HG02642 (cell line): ENCODE measurements at regions not wholly inside any gene's neighbourhood (a gene's known extent, or its start where the extent isn't known, plus 50 kb on each side); places are given as distances from the start of the nearest gene placed in this dataset.
"Not testable (repeated sequence)": the region's sequence is repeated elsewhere in the genome, so short reads cannot be mapped to it uniquely, and the experiment has no call there.

Source experiments
- ATAC-seq: cut with Tn5 transposase; IDR thresholded peaks from one replicate; pipeline ENCODE4 v1.9.1; 2021; ENCODE audit warnings: mild to moderate bottlenecking; ENCODE audit not compliant: unreplicated experiment, poor library complexity

DNA sequence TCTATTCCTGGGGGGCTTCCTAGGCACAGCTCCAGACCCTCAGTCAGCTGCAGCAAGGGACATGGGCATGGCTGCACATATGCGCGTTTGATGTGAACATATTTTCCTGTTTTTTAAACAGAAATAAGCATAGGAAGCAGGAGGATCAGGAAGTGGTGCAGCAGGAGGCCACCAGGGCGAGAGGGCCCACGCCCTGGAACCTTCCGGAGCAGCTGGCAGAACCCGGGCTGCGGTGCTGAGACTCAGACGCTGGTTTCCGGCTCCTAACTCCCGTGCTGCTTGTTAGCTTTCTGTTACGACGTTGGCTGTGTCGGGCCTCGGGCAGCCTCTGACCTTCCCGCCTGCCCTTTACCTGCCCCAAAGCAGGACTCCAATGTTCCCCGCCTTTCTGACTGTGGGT, 5399.5 kb upstream of the TPTE start:
- ATAC-seq, result not testable (repeated sequence)

DNA sequence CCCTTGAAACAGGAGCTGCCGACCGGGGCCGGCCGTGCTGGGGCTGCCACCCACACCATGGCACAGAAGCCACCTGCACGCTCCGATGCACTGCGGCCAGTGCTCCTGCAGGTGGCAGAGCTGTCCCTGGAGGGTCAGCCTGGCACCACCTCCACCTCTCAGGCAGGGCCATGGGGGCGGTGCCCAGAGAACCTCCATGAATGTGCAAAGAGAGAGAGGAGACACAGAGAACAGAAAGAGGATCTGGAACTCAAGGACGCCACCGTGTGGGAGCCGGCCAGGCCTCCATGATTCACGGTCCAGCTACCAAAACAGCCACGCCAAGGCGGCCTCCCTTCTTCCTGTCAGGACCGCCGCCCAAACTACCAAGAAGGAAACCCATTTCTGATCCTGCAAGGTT, 5397.7 kb upstream of the TPTE start:
- peak; percentile 42 for ATAC-seq

DNA sequence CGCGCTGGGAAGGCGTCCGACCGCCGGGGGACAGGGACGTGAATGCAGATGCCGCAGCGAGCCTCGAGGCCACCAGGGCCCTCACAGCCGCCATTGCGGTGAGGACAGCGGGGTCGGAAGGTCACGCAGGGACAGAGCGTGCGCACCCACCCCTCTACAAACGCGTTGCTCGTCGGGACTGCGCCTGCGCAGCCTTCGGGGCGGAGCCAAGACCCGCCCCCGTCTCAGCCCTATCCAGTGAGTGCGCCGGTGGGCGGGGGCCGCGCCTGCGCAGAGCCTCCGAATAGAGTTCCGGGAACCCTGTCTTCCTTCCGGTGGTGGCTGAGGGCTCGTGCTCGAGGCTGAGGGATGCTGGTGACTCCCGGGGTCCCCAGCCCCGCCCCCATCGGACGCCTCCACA, 5393.1 kb upstream of the TPTE start:
- ATAC-seq, result peak; percentile 83

DNA sequence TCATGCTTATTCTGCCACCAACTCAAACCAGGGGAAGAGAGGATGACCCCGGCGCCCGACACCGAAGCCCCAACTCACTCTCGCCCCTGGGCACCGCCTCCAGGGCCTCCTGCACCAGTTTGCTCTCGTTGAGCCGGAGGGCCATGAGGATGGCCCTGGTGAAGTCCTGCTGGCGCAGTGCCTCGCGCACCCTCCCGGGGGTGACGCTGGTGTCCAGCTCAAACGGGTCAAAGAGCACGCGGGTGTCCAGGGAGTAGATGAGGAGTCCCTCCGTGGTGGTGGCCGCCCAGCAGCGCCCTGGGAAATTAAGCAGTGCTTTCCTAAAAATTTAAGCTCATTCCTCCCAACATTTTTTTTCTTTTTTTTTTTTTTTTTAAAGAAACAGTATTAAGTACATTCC, 5387.6 kb upstream of the TPTE start:
- ATAC-seq, result not testable (repeated sequence)

DNA sequence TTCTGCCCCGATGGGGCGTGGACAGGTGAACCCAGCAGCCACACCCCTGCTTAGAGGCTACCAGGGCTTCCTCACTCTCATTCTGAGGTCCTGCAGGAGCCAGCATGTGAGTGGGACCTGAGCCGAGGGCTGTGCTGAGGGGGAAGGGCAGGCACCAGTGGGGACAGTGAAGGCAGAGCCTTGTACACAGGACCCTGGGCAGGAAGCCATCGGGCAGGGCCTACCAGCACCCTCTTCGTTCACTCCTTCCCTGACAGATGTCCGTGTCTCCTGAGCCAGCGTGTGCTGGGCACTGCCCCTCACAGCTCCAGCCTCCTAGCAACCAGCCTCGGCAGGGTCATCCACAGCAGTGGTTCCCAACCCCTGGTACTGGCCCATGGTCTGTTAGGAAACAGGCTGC, 5385.0 kb upstream of the TPTE start:
- ATAC-seq, result not testable (repeated sequence)

DNA sequence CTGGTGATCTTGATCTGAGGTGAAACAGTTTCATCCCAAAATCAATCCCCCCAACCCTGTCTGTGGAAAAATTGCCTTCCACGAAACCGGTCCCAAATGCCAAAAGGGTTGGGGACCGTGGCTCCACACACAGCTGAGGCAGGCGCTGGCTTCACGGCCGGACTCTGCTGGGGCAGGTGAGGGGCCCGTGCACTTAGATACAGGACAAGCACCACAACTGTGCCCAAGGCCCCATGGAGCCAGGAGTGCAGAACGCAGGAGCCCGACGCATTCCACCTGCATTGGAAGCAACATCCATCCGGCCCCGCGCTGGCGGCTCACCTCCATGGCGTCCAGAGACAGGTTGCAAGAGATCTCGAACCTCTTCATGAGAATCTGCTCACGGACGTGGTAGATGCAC, 5384.4 kb upstream of the TPTE start:
- ATAC-seq, result not testable (repeated sequence)

DNA sequence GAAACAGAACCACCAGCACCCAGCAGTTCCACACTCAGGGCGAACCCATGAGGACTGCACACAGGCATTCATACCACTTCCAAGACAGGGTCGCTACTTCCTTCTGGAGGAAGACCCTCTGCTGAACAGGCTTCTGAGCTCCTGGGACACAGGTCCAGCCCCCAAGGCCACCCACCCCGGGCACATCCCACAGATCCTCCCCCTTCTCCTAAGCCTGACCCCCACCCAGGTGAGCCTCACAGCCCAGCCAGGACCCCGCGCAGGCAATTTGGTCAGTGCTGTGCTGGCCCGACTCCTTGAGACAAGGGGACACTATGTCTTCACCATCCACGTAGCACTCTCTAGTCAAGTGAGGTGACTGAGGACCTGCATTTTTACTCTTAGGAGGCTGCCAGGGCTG, 5382.7 kb upstream of the TPTE start:
- not testable (repeated sequence) for ATAC-seq

DNA sequence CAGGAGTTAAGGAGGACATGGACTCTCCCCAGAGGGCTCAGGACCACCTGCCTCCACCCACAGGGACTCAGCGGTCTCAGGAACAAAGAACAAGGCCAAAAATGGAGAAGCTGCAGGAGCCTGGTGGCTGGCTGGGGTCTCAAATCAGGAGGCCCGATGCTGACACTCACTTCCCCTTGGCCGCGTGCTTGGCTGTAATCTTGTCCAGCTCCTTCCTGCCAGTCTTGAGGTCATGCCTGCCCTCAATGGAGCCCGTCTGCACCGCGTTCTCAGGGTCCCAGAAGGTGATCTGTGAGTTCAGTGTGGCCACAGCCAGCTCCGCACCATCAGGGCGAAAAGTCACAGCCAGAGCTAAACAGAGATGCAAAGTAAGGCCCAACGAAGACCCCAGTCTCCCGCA, 5381.9 kb upstream of the TPTE start:
- ATAC-seq, result not testable (repeated sequence)

DNA sequence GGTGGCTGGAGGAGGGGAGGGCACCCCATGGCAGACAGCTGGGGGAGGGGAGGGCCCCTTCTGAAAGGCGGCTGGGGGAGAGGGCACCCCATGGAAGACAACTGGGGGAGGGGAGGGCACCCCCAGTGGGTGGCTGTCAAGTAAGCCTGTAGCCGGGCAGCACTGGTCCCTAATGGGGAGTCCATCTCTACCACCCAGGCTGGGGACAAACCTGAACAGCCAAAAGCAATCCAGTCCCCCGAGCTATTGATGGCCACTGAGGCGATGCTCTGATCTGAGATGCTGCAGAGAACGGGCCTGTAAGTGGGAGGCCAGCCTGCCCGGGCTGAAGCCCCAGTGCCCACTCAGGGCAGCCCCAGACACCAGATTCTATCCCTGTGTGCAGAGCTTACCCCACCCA, 5378.4 kb upstream of the TPTE start:
- ATAC-seq, result not testable (repeated sequence)

DNA sequence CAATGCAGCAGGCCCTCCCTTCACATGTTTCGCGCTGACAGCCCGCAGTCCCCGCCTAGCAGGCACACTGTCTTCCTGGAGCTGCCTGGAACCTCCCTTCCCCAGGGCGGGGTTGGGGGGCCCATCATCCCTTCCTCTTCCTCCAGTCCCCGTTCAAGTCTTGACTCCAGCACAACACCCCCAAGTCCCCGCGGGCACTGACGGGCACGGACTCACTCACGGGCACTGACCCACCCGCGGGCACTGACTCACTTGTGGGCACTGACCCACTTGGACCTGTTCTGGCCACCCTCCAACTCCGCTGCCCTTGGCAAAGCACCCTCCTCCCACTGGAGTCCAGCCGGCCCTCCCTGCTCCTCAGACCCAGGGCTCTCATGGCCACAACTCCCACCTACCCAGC, 5376.7 kb upstream of the TPTE start:
- ATAC-seq, result not testable (repeated sequence)

DNA sequence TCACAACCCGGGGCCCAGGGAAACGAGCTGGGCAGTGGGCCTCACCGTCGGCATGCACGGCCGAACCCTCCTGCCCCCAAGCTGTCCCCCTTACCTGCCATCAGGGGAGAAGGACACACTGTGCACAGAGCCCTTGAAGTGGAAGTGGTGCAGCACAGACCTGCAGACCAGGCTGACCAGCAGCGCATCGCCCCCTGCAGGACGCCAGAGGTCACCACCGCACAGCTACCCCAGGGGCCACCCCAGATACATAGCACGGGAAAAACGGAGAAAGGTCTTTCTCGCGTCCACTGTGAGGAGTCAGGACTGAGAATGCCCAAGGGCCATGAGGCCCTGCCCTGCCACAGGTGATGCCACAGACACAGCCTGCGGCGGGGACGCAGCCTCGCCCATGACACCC, 5373.7 kb upstream of the TPTE start:
- ATAC-seq, result not testable (repeated sequence)

DNA sequence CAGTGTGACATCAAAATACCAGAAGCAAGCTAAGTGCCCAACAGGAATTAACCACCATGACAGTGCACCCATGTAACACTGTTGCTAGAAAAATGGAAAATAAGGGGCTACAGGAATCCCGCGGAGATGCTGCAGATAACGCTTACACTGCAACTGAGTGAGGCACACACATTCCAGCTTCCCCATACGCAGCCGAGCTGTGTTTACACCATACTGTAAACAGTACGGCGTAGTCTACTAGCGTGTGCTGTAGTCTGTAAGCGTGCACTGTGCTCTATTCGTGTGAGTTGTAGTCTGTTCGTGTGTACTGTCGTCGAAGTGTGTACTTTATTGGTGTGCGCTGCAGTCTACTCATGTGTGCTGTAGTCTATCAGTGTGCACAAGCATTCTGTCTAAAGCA, 5372.2 kb upstream of the TPTE start:
- not testable (repeated sequence) for ATAC-seq

DNA sequence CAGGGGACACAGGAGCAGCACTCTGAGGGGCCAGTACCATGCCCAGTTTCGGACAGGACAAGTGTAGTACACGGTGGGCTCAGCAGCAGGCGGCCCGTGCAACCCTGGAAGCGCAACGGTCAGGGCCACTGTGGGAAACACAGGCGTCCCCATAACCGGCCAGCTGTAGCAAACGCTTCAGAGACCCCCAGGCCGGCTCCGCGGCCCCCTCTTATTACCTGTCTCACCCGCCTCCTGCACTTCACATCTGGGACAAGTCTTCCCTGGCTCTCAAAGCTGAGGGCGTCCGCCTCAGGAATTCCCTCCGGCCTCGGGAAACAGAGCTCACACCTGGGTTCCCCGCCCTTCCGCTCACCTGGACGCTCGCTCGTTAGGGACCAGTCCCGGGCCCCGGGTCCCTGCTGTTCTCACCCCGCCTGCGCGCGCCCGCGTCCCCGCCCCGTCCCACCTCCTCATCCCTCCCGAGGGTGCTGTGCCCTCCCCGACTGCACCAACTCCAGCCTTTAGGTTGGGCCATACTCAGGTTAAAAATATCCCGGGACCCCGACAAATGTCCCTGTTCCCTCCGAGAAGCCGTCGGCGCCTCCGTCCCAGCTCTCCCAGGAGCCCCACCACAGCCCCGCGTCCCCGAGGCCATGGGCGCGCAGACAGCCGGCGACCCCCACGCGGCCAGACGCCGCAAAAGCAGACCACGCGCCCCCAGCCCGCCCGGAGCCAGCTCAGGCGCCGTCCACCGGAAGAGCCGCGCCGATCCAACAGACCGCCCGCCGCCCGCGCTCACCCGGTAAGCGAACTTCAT, 5367.3 kb upstream of the TPTE start:
- ATAC-seq, result peak; percentile 13

DNA sequence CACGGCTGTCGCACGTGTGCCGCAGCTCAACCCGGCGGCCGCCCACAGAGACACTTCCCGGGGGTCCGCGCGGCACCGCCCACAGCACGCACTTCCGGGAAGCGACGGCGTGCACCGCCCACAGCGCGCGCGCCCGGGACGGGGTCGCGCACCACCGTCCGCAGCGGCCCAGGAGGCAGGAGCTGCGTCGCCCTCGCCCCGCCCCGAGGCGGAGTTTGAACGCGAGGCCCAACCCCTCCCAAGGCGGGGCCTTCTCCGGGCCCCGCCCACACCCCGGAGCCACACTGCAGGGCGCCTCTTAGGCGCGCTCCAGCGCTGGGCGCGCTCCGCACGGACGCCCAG, 5366.8 kb upstream of the TPTE start:
- peak; percentile 97 for ATAC-seq

DNA sequence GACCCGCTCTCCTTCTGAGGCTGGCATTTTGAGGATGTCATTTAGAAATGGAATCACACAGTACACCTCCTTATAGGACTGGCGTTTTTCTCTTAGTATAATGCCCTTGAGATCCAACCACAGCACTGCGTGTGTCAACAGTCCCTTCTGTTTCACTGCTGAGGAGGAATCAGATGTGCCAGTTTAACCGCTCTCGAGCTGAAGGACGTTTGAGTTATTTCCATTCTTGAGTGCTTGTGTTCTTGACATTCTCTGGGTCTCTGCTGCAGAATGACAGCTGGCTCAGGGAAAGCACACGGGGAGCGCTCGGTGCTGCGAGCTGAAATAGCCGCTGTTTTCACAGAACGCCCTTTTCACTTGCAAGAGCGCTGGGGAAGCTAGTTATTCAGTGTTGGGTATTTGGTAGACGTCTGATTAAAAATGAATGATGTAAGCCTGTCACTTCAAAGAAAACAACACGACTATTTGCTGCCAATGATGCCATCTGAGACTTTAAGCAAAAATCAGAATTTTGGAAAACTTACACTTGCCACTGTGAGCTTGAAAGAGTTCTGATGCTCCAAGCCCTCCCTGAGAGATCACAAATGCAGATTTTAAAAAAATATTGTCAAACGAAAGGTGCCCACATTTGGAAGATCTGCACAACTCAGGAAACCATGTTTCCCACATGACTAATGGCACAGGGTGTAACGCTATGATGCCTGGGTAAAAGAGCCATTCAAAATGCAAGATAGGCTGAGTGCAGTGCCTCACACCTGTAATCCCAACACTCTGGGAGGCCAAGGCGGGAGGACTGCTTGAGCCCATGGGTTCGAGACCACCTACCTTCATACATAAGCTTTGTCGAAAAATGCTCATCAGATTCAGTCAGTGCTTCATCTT, 5358.4 kb upstream of the TPTE start:
- ATAC-seq, result not testable (repeated sequence)

DNA sequence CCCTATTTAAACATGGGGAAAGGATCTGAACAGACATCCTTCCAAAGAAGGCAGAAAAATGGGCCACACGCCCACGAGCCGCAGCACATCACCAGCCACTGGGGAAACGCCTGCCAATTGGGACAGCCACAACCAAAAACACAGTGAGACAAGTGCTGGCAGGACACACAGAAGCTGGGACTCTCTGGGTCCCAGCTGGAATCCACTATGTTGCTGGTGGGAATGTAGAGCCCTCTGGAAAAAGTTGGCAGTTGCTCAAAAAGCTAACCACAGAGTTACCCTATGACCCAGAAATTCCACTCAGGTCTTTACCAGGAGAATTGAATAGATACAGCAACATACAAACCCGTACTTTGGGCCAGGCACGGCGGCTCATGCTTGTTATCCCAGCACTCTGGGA, 5355.6 kb upstream of the TPTE start:
- not testable (repeated sequence) for ATAC-seq
